H9 (cell line): ENCODE measurements at regions not wholly inside any gene's neighbourhood (a gene's known extent, or its start where the extent isn't known, plus 50 kb on each side); places are given as distances from the start of the nearest gene placed in this dataset.

Source experiments
- DNase-seq: peaks from one replicate; pipeline ENCODE4 v3.0.0-alpha.2; 2017
- H2AFZ ChIP-seq: one replicate; pipeline ENCODE4 v1.6.1; 2013; ENCODE audit warnings: mild to moderate bottlenecking, low read length, control low read depth, moderate library complexity
- H2AK5ac ChIP-seq: 2 replicates; pipeline ENCODE4 v1.6.1; 2013; ENCODE audit warnings: low read length, control low read depth, mixed read lengths; ENCODE audit not compliant: insufficient read length
- H2BK120ac ChIP-seq: one replicate; pipeline ENCODE4 v1.6.1; 2013; ENCODE audit warnings: low read depth, mild to moderate bottlenecking, low read length, control low read depth, inconsistent platforms; ENCODE audit not compliant: poor library complexity, severe bottlenecking
- H2BK12ac ChIP-seq: 2 replicates; pipeline ENCODE4 v1.6.1; 2013; ENCODE audit warnings: low read length, control low read depth, mixed read lengths, low read depth; ENCODE audit not compliant: insufficient read length
- H2BK15ac ChIP-seq: 2 replicates; pipeline ENCODE4 v1.6.1; 2013; ENCODE audit warnings: low read depth, low read length, control low read depth
- H2BK20ac ChIP-seq: one replicate; pipeline ENCODE4 v1.6.1; 2013; ENCODE audit warnings: low read depth, mild to moderate bottlenecking, low read length, control low read depth, inconsistent platforms; ENCODE audit not compliant: poor library complexity, severe bottlenecking
- H2BK5ac ChIP-seq: 2 replicates; pipeline ENCODE4 v1.6.1; 2013; ENCODE audit warnings: low read length, control low read depth, mixed read lengths; ENCODE audit not compliant: insufficient read length
- H3K14ac ChIP-seq: 2 replicates; pipeline ENCODE4 v1.6.1; 2013; ENCODE audit warnings: low read length, control low read depth; ENCODE audit not compliant: insufficient read depth
- H3K18ac ChIP-seq: 2 replicates; pipeline ENCODE4 v1.6.1; 2013; ENCODE audit warnings: low read depth, mild to moderate bottlenecking, mixed read lengths, low read length, control low read depth; ENCODE audit not compliant: insufficient read length
- H3K23ac ChIP-seq: 2 replicates; pipeline ENCODE4 v1.6.1; 2013; ENCODE audit warnings: low read length, control low read depth, mixed read lengths, low read depth; ENCODE audit not compliant: insufficient read length
- H3K23me2 ChIP-seq: 2 replicates; pipeline ENCODE4 v1.6.1; 2013; ENCODE audit warnings: low read depth, mild to moderate bottlenecking, mixed read lengths, low read length, control low read depth; ENCODE audit not compliant: insufficient read length, poor library complexity, severe bottlenecking
- H3K27ac ChIP-seq: 2 replicates; pipeline ENCODE4 v1.5.1; 2013; ENCODE audit warnings: low read length, control low read depth, mixed read lengths, low read depth; ENCODE audit not compliant: insufficient read length
- H3K27me3 ChIP-seq: 2 replicates; pipeline ENCODE4 v1.6.1; 2013; ENCODE audit warnings: low read length, control low read depth, inconsistent platforms; ENCODE audit not compliant: insufficient read depth
- H3K4ac ChIP-seq: 2 replicates; pipeline ENCODE4 v1.6.1; 2013; ENCODE audit warnings: low read depth, mild to moderate bottlenecking, control low read depth, inconsistent platforms, low read length, moderate library complexity
- H3K4me1 ChIP-seq: 2 replicates; pipeline ENCODE4 v1.6.1; 2013; ENCODE audit warnings: low read length, control low read depth, inconsistent platforms; ENCODE audit not compliant: insufficient read depth
- H3K4me2 ChIP-seq: 2 replicates; pipeline ENCODE4 v1.6.1; 2013; ENCODE audit warnings: low read length, control low read depth, mixed read lengths; ENCODE audit not compliant: insufficient read length, insufficient read depth
- H3K56ac ChIP-seq: 2 replicates; pipeline ENCODE4 v1.6.1; 2013; ENCODE audit warnings: low read depth, mild to moderate bottlenecking, mixed read lengths, low read length, control low read depth; ENCODE audit not compliant: insufficient read length
- H3K79me1 ChIP-seq: 2 replicates; pipeline ENCODE4 v1.6.1; 2013; ENCODE audit warnings: low read depth, mild to moderate bottlenecking, moderate library complexity, low read length, control low read depth, inconsistent platforms; ENCODE audit not compliant: insufficient read depth, poor library complexity, severe bottlenecking
- H3K79me2 ChIP-seq: 2 replicates; pipeline ENCODE4 v1.6.1; 2013; ENCODE audit warnings: low read length, control low read depth, inconsistent platforms; ENCODE audit not compliant: insufficient read depth
- H3K9ac ChIP-seq: 2 replicates; pipeline ENCODE4 v1.6.1; 2013; ENCODE audit warnings: low read length, control low read depth, mixed read lengths; ENCODE audit not compliant: insufficient read length; ENCODE audit errors: extremely low read depth
- H3K9me3 ChIP-seq: one replicate; pipeline ENCODE4 v1.6.1; 2013; ENCODE audit warnings: low read depth, low read length, inconsistent platforms; ENCODE audit not compliant: control insufficient read depth
- H3T11ph ChIP-seq: one replicate; pipeline ENCODE4 v1.6.1; 2013; ENCODE audit warnings: mild to moderate bottlenecking, low read length, control low read depth, inconsistent platforms
- H4K20me1 ChIP-seq: one replicate; pipeline ENCODE4 v1.6.1; 2013; ENCODE audit not compliant: control insufficient read depth, insufficient read length, insufficient read depth
- H4K5ac ChIP-seq: 2 replicates; pipeline ENCODE4 v1.6.1; 2013; ENCODE audit warnings: low read depth, mild to moderate bottlenecking, mixed read lengths, low read length, control low read depth; ENCODE audit not compliant: insufficient read length
- H4K8ac ChIP-seq: replicated peaks from 2 replicates; pipeline ENCODE4 v1.6.1; 2013; ENCODE audit warnings: low read length, control low read depth, mixed read lengths, low read depth; ENCODE audit not compliant: insufficient read length
- H4K91ac ChIP-seq: 2 replicates; pipeline ENCODE4 v1.6.1; 2013; ENCODE audit warnings: low read depth, mild to moderate bottlenecking, moderate library complexity, mixed read lengths, low read length, control low read depth; ENCODE audit not compliant: insufficient read length
- H3K27ac Mint-ChIP-seq, 3 experiments: 2 replicates in 2 of 3; 3 replicates in 1 of 3; pipeline ENCODE4 v1.8.0; 2020 to 2021; ENCODE audit warnings: mixed read lengths in 3 of 3, mild to moderate bottlenecking in 1 of 3, moderate library complexity in 1 of 3
- H3K27me3 Mint-ChIP-seq: 2 replicates; pipeline ENCODE4 v1.8.0; 2021; ENCODE audit warnings: low read depth, mild to moderate bottlenecking, moderate library complexity, mixed read lengths
- H3K36me3 Mint-ChIP-seq, 3 experiments: 2 replicates in 2 of 3; 3 replicates in 1 of 3; pipeline ENCODE4 v1.8.0; 2020 to 2021; ENCODE audit warnings: low read depth in 3 of 3, mixed read lengths in 3 of 3; ENCODE audit not compliant: insufficient read depth in 1 of 3
- H3K4me1 Mint-ChIP-seq, 2 experiments: 2 replicates each; pipeline ENCODE4 v1.8.0; 2020; ENCODE audit warnings: mixed read lengths in 2 of 2
- H3K4me3 Mint-ChIP-seq, 2 experiments: 2 replicates in 1 of 2; 3 replicates in 1 of 2; pipeline ENCODE4 v1.8.0; 2020 to 2021; ENCODE audit warnings: mild to moderate bottlenecking in 2 of 2, mixed read lengths in 2 of 2, moderate library complexity in 1 of 2
- H3K9me3 Mint-ChIP-seq, 2 experiments: 2 replicates in 1 of 2; 3 replicates in 1 of 2; pipeline ENCODE4 v1.8.0; 2020; ENCODE audit warnings: mild to moderate bottlenecking in 2 of 2, mixed read lengths in 2 of 2, moderate library complexity in 1 of 2
- CTCF ChIP-seq: fragments of 200-600 bp; sonication (generic); conservative IDR thresholded peaks from 3 replicates; pipeline ENCODE4 v1.8.0; 2021; ENCODE audit warnings: antibody characterized with exemption, mild to moderate bottlenecking
- WGBS: extraction: QIAGEN DNeasy Blood & Tissue Kit; methylation state at CpG from one replicate; pipeline ENCODE4 v1.1.7; 2013; ENCODE audit warnings: missing lambda C conversion rate, low lambda C conversion rate, mixed read lengths; ENCODE audit not compliant: insufficient read length; ENCODE audit errors: extremely low coverage; 5-methylcytosine and 5-hydroxymethylcytosine counted together

- Histone ChIP-seq H3K9me3 (no peaks in the 10 kb centered on the region), H2AK5ac (no peak overlapping the region), H3K14ac (no peak overlapping the region), H2BK120ac (no peak overlapping the region), H4K8ac (no peak overlapping the region), H3K18ac (no peak overlapping the region), H3K79me2 (no peaks in the 10 kb centered on the region), H4K91ac (no peak overlapping the region), H4K5ac (no peak overlapping the region), H3K23me2 (no peaks in the 10 kb centered on the region), H3K27me3 (no peaks in the 10 kb centered on the region), H3K79me1 (no peaks in the 10 kb centered on the region), H3K4ac (no peak overlapping the region), H3K4me1 (no peaks in the 10 kb centered on the region), H2AFZ (no peak overlapping the region), H2BK5ac (no peak overlapping the region), H3K23ac (no peak overlapping the region), H2BK20ac (no peak overlapping the region), H2BK12ac (no peak overlapping the region), H3K56ac (no peak overlapping the region), H4K20me1 (no peaks in the 10 kb centered on the region), H3K9ac (no peak overlapping the region), H3K27ac (no peak overlapping the region), H3K4me2 (no peak overlapping the region), H2BK15ac (no peak overlapping the region), H3T11ph (no peak overlapping the region)
- no peak for DNase-seq
- WGBS = no CpG with 5 or more reads among the region's 5 CpGs
- no peak for TF ChIP-seq CTCF
- Mint-ChIP-seq H3K4me3 (no peak overlapping the region), H3K36me3 (no peaks in the 10 kb centered on the region), H3K27ac (peak overlapping the region in 1 of 3 experiments; percentile 5; a peak in 1 of 7 replicates), H3K4me1 (no peaks in the 10 kb centered on the region), H3K27me3 (no peaks in the 10 kb centered on the region), H3K9me3 (no peaks in the 10 kb centered on the region)
These were observed 101.7 kb upstream of the PRR16 start for GRCh38 chr5:120362426-120362825.
